Gastrocnemius medialis (tissue), 4 donors: ENCODE measurements at regions not wholly inside any gene's neighbourhood (a gene's known extent, or its start where the extent isn't known, plus 50 kb on each side); places are given as distances from the start of the nearest gene placed in this dataset.

Experiments
- POLR2A ChIP-seq, 2 donors: fragments of 450-650 bp; IDR thresholded peaks; one replicate each; pipeline ENCODE4 v1.6.1; 2017; ENCODE audit warnings: antibody characterized with exemption in 2 of 2, mild to moderate bottlenecking in 2 of 2, moderate library complexity in 2 of 2
- TF ChIP-seq, protein P1 (sequence below), 5 experiments: fragments of 450-650 bp in 3 of 5; fragments of 200-600 bp in 2 of 5; sonication (generic) in 2 of 5; IDR thresholded peaks in 4 of 5; conservative IDR thresholded peaks in 1 of 5; 1 replicate in 4 of 5; 2 replicates in 1 of 5; pipeline ENCODE4 v1.5.1; 2016 to 2019; ENCODE audit warnings: antibody characterized with exemption in 5 of 5, mild to moderate bottlenecking in 3 of 5, moderate library complexity in 3 of 5

DNA sequence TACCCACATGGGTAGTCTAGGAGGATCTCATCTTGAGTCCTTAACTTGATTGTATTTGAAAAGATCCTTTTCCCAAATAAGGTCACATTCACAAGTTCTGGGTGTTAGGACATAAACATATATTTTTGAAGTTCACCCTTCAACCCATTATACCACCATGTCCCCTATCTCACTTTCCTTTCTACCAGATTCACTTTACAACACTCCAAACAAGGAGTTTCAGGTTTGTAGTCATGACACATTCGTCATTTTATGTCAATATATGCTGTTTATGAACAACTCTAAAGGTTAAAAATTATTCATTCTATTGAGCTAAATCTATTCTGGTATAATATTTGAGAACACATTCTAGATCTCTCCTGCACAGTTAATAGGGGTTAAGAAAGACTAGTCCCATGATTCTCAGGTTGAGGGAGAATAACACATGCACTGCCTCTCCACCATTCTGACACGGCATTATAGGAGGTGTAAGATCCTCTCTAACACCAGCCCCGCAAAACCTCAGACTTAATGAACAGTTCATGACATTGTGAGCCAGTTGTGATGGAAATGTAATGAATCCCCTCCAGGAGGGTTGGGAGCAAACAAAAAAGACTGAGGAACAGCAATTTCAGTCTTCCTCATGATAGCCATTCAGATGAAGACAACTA lies 72.0 kb upstream of the PSMA6 start:
- TF ChIP-seq, protein P1, sequence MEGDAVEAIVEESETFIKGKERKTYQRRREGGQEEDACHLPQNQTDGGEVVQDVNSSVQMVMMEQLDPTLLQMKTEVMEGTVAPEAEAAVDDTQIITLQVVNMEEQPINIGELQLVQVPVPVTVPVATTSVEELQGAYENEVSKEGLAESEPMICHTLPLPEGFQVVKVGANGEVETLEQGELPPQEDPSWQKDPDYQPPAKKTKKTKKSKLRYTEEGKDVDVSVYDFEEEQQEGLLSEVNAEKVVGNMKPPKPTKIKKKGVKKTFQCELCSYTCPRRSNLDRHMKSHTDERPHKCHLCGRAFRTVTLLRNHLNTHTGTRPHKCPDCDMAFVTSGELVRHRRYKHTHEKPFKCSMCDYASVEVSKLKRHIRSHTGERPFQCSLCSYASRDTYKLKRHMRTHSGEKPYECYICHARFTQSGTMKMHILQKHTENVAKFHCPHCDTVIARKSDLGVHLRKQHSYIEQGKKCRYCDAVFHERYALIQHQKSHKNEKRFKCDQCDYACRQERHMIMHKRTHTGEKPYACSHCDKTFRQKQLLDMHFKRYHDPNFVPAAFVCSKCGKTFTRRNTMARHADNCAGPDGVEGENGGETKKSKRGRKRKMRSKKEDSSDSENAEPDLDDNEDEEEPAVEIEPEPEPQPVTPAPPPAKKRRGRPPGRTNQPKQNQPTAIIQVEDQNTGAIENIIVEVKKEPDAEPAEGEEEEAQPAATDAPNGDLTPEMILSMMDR (IDR thresholded peaks at IDR 0.05 in 4 of 5, conservative IDR thresholded peaks at IDR 0.05 in 1 of 5) = no peak
- TF ChIP-seq POLR2A (IDR thresholded peaks at IDR 0.05) = no peak
